ENCODE measurements at regions not wholly inside any gene's neighbourhood (a gene's known extent, or its start where the extent isn't known, plus 50 kb on each side); places are given as distances from the start of the nearest gene placed in this dataset.

- H2BK5ac ChIP-seq (ENCODE audit: low read depth, low read length), result no peak overlapping the region; the same call in 1 of the 2 replicates
- 87% methylated on average over 8 of the region's 11 CpGs; no CpG with 5 or more reads in 1 of the 2 experiments for WGBS, 2 experiments (ENCODE audit: extremely low coverage in 1 of 2, insufficient coverage in 1 of 2, insufficient read length in 1 of 2, insufficient replicate concordance in 2 of 2, low coverage in 1 of 2, low lambda C conversion rate in 2 of 2, missing lambda C conversion rate in 1 of 2)
- H2AFZ ChIP-seq (ENCODE audit: low read length), result no peak overlapping the region
- H3K27me3 ChIP-seq (replicated peaks in 1 of 4; ENCODE audit: control insufficient read depth in 3 of 4, extremely low read depth in 1 of 4, insufficient read depth in 3 of 4, low read length in 3 of 4), result no peaks in the 10 kb centered on the region
- no peaks in the 10 kb centered on the region for H3K36me3 ChIP-seq (ENCODE audit: control insufficient read depth in 2 of 4, insufficient read depth in 4 of 4, low read length in 3 of 4)
- H3K18ac ChIP-seq (ENCODE audit: extremely low read depth, low read length), result no peak overlapping the region
- no peak overlapping the region for H3K4me3 ChIP-seq (ENCODE audit: extremely low read depth in 1 of 4, insufficient read depth in 2 of 4, low read depth in 3 of 4, low read length in 4 of 4)
- no peak overlapping the region for H4K5ac ChIP-seq (ENCODE audit: insufficient read length, low read depth, low read length)
- H2BK120ac ChIP-seq (replicated peaks; ENCODE audit: low read depth, low read length), result no peak overlapping the region
- H3K4me1 ChIP-seq (replicated peaks in 1 of 4; ENCODE audit: control insufficient read depth in 3 of 4, insufficient read depth in 4 of 4, low read length in 3 of 4), result 0 out of 7 replicates have a peak, but pooled peaks cover 0 to 3% (median 0%) of the 10 kb centered on the region in 4 experiments
- no peak overlapping the region for H3K14ac ChIP-seq (ENCODE audit: insufficient read length)
- H3K23me2 ChIP-seq (ENCODE audit: low read depth, low read length), result no peaks in the 10 kb centered on the region
- no peak overlapping the region for H3K9ac ChIP-seq (replicated peaks in 1 of 4; ENCODE audit: extremely low read depth in 1 of 4, low read depth in 3 of 4, low read length in 3 of 4)
- no peak overlapping the region for H4K8ac ChIP-seq (ENCODE audit: extremely low read depth, insufficient read depth, low read length)
- CTCF ChIA-PET (ENCODE audit: partially characterized antibody), result interaction anchor here (0.8 to 5.8 kb wide), 5 partner anchors 9 to 132 kb away, joined by 3 to 78 read pairs (median 4); no protein-coding TSS in a partner anchor
- no peak overlapping the region for H3K23ac ChIP-seq (ENCODE audit: insufficient read length)
- FAIRE-seq, result no peak
- no peak for DNase-seq (ENCODE audit: low read depth in 1 of 2, low spot score in 2 of 2)
- H2AK5ac ChIP-seq (ENCODE audit: low read depth, low read length), result no peak overlapping the region
- H3K79me1 ChIP-seq (ENCODE audit: low read depth, low read length), result no peaks in the 10 kb centered on the region; the same call in 1 of the 2 replicates
- no peak overlapping the region for H2BK15ac ChIP-seq (ENCODE audit: low read length)
- H3K4ac ChIP-seq (replicated peaks; ENCODE audit: insufficient read length, low read depth, low read length), result no peak overlapping the region
- no peaks in the 10 kb centered on the region for H3K79me2 ChIP-seq (ENCODE audit: control insufficient read depth in 1 of 2, insufficient read depth in 2 of 2, low read length in 2 of 2)
- H4K20me1 ChIP-seq (replicated peaks in 1 of 2; ENCODE audit: control insufficient read depth in 1 of 2, insufficient read depth in 2 of 2, low read length in 2 of 2), result no peaks in the 10 kb centered on the region
- H3K9me3 ChIP-seq (ENCODE audit: insufficient read depth in 2 of 2, low read depth in 1 of 2, low read length in 1 of 2), result no peaks in the 10 kb centered on the region
- no peak overlapping the region for H3K4me2 ChIP-seq (ENCODE audit: insufficient read depth in 1 of 2, low read depth in 2 of 2, low read length in 2 of 2)
- no peak overlapping the region for H2BK12ac ChIP-seq (ENCODE audit: low read depth, low read length)
- no peak overlapping the region for H3K56ac ChIP-seq (replicated peaks; ENCODE audit: insufficient read length, low read depth, low read length)
- POLR2A ChIA-PET (ENCODE audit: partially characterized antibody), result no interaction called here
- H4K91ac ChIP-seq (replicated peaks; ENCODE audit: insufficient read length, low read length), result no peak overlapping the region
- H3K27ac ChIP-seq (ENCODE audit: low read depth, low read length), result no peak overlapping the region; the same call in 1 of the 2 replicates
- H2BK20ac ChIP-seq (ENCODE audit: low read length), result no peak overlapping the region
- TF ChIP-seq TEAD4 (IDR thresholded peaks at IDR 0.05; ENCODE audit: low read depth, low read length), result no peak
- no peak for TF ChIP-seq SAP30 (IDR thresholded peaks at IDR 0.05; ENCODE audit: insufficient read depth, insufficient replicate concordance, low read length)
- TF ChIP-seq CTCF (IDR thresholded peaks at IDR 0.05; ENCODE audit: control extremely low read depth in 1 of 3, insufficient read depth in 1 of 3, low read depth in 1 of 3, low read length in 3 of 3), result no peak
- TF ChIP-seq SRF (IDR thresholded peaks at IDR 0.05; ENCODE audit: low read depth, low read length), result no peak
- TF ChIP-seq KDM4A (IDR thresholded peaks at IDR 0.05; ENCODE audit: low read depth, low read length, severe bottlenecking), result no peak
- no peak for TF ChIP-seq SIX5 (IDR thresholded peaks at IDR 0.05; ENCODE audit: low read depth, low read length)
- no peak for TF ChIP-seq SIRT6 (IDR thresholded peaks at IDR 0.05; ENCODE audit: low read length)
- TF ChIP-seq NRF1 (IDR thresholded peaks at IDR 0.05; ENCODE audit: low read depth, low read length), result no peak
- no peak for TF ChIP-seq ASH2L (IDR thresholded peaks at IDR 0.05; ENCODE audit: low read length)
- TF ChIP-seq RBBP5 (IDR thresholded peaks at IDR 0.05; ENCODE audit: borderline replicate concordance, low read depth, low read length), result no peak
- no peak for TF ChIP-seq CEBPB (IDR thresholded peaks at IDR 0.05; ENCODE audit: low read depth, low read length)
These were observed 163.5 kb upstream of the LINGO1 start for GRCh38 chr15:77796046-77796729.

All from H1 (cell line).